GM19025 (cell line): ENCODE measurements at regions not wholly inside any gene's neighbourhood (a gene's known extent, or its start where the extent isn't known, plus 50 kb on each side); places are given as distances from the start of the nearest gene placed in this dataset.
"Not testable (repeated sequence)": the region's sequence is repeated elsewhere in the genome, so short reads cannot be mapped to it uniquely, and the experiment has no call there.

Source experiments
- ATAC-seq: cut with Tn5 transposase; IDR thresholded peaks from one replicate; pipeline ENCODE4 v1.9.1; 2021; ENCODE audit warnings: mild to moderate bottlenecking, low read depth, moderate library complexity; ENCODE audit not compliant: unreplicated experiment

DNA sequence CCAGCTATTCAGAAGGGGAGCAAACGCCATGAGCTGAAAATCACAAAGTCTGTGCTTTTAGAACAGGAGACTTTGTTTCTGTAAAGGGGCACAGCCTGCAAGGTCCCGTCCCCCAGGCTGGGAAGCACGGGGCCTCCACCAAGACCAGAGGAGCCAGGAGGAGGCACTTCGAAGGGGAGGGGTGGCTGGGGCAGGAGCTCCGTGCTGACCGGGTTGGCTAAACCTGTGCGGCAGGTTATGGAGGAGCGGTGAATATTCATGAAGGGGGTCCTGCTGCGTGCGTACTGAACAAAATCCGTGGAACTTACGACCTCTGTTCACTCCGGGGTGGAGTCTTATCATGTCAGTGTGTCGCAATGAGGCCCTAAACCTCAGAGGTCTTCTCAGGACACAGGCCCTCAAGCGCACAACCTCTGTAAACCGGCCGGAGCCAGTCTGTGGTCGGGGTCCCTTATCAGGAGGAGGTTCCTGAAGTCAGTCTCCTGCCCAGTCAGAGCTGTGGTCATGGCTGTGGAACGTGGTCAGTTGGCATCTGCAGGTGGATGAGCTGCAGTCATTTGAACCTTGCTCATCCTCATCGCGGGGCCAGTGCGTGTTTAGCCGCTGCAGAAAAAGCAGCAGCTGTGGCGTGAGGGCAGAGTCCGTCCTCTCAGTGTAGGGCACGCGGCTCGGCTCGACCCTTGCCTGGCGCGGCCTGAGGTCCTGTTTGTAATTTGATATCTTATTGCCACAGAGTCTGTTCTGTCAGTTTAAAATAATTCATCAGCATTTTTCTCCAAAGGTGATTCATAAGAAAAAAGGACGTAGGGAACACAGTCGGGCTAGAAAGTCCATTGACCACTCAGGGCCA is 5507.7 kb upstream of the TPTE start:
- ATAC-seq: not testable (repeated sequence)

DNA sequence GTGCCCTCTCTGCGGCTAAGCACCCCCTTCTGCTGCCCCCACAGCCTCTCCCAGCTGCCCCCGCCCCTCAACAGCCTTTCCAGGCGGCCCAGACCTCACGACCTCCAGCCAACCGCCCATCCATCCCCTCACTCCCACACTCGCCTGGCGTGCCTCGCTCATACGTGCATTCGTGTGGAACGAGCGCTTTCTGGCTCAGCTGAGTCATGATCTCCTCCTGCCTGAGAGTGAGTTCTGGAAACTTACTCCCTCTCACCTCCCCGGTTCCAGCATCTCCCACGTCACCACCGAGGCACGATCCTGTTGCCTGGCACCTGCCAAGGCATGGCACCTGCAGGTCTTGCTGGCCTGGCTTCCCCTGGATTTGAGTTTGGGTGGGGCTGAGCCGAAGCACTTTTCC is 5506.2 kb upstream of the TPTE start:
- ATAC-seq: not testable (repeated sequence)

DNA sequence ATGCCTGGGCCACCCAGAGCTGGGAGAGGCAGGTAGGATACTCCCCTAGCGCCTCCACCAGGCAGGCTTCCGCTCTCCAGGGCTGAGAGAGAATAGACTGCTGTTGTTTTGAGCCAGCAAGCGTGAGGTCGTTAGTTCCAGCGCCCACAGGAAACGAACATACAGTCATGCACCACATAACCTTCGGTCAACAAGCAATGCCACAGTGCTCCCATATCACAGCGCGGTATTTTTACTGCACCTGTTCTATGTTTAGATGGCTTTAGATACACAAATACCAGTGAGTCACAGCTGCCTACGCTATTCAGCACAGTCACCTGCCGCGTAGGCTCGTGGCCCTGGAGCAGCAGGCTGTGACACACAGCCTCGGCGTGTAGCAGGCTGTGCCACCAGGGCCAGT is 5502.3 kb upstream of the TPTE start:
- peak; percentile 42 for ATAC-seq

DNA sequence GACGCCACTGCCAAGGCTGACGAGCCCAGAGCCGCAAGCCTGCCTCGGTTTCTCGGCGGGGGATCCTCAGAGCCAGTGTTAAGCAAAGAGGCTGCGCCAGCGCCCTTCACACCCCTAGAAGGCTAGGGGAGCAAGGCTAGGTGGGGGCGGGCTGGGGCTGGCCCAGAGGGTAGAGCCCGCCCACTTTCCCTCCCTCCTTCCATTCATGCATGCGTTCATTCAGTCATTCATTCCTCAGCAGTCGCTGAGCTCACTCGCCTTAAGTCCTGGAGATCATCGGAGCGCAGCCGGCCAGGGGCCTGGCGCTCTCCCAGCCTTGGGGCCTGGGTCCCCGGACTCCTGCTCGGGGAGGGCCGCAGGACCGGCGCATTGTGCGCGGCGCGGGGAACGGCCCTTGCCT is 5499.6 kb upstream of the TPTE start:
- ATAC-seq: peak; percentile 42

DNA sequence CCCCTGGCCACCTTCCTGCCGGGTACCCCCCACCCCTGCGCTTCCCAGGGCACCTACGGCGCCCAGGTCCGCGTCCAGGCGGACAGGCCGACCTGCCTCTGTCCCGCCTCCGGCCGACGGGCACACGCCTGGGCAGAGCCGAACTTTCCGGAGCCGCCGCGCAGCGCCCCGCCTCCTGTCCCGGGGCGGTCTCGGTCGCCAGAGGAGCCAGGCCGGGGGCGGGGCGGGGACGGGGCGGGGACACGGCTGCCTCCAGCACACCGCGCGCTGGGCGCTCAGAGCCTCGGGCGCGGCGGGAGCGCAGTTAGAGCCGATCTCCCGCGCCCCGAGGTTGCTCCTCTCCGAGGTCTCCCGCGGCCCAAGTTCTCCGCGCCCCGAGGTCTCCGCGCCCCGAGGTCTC is 5499.1 kb upstream of the TPTE start:
- ATAC-seq: peak; percentile 35

DNA sequence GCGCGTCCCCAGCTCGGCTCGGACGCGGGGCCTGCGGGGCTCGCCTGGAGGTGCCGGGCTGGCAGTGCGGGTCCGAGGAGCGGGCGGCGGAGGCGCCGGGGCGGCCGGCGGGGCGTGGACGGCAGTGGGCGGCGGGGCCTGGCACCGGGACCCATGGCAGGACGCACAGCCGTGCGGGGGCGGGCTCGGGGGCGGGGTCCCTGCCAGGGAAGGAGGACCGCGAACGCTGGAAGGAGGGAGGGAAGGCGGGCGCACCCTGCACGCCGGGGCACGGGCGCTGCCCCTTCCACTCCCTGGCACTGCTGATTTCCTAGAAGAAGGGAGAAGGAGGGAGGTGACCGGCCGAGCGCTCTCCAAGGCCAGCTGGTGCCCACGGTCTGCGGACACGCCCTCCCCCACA is 5498.6 kb upstream of the TPTE start:
- not testable (repeated sequence) for ATAC-seq

DNA sequence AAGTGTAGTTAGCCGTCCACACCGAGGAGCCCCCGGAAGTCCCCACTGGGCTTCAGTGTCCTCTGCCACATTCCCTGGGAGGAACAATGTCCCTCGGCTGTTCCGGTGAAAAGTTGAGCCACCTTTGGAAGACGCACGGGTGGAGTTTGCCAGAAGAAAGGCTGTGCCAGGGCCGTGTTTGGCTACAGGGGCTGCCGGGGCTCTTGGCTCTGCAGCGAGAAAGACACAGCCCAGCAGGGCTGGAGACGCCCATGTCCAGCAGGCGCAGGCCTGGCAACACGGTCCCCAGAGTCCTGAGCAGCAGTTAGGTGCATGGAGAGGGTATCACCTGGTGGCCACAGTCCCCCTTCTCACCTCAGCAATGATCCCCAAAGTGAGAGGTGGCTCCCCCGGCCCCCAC is 5486.2 kb upstream of the TPTE start:
- ATAC-seq: not testable (repeated sequence)

DNA sequence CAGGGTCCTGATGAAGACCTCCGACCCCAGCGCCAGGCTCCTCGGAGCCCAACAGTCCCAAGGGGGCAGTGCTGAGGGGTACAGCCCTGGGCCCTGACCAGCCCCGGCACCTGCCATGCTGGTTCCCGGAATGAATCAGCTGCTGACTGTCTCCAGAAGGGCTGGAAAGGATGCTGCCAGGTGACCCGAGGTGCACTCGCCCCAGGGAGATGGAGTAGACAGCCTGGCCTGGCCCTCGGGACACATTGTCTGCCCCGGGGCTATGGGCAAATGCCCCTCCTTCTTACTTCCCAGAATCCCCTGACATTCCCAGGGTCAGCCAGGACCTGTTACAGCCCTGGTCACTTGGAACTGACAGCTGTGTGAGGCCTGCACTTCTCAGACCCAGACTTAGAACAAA is 5485.8 kb upstream of the TPTE start:
- not testable (repeated sequence) for ATAC-seq

DNA sequence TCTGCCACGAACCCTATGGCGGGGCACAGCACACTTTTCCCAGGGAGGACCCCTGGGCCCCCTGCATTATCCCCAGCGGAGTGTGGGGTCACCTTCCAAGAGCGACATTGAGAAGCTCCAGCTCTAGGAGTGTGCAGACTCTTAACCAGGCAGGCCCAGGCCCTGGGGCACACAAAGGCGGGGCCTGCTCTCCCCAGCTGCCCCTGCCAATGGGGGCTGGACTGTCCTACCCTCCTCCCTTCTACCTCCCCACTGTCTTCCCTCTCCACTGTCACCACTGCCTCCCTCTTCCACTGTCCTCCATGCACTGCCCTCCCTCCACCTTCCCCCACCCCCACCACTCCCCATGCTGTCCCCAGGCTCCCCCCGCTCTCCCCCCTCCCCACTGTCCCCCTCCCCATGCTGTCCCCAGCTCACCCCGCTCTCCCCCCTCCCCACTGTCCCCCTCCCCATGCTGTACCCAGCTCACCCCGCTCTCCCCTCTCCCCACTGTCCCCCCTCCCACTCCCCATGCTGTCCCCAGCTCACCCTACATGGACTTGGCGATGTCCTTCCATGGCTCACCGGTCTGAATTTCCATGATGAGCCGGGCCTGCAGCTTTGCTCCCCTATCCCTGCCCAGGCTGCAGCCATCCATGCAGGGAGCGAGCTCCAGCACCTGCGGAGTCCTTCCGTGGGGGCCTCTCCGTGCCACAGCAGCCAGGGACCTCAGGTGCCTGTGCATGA is 5483.6 kb upstream of the TPTE start:
- ATAC-seq: not testable (repeated sequence)

DNA sequence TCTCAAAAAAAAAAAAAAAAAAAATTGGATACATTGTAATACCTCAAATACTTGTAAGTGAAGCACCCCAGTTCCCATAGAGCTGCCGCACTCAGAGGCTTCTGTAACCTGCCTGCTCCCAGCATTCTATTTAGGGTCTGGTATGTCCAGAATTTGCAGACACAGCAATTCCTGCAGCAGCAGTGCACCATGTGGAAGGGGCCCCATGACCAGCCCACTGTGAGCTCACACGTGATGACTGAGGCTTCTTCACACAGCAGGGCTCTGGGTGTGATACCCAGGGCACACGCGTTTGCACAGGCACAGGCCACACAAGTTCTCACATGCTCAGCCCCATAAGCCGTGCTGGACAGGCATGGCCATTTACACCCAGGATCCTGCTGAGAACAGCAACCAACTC is 5481.5 kb upstream of the TPTE start:
- ATAC-seq: not testable (repeated sequence)

DNA sequence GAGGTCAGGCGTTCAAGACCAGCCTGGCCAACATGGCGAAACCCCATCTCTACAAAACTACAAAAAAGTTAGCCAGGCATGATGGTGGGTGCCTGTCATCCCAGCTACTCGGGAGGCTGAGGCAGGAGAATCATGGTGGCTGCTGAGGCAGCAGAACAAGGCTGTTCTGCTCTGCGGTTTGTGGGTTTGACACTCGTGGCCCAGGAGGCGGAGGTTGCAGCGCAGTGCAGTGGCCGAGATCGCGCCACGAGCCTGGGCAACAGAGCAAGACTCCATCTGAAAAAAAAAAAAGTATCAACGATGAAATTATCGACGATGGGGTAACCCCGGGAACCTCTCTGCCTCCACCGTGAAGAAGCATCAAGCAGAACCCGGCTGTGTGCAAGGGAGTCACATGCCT is 5478.8 kb upstream of the TPTE start:
- ATAC-seq: not testable (repeated sequence)

DNA sequence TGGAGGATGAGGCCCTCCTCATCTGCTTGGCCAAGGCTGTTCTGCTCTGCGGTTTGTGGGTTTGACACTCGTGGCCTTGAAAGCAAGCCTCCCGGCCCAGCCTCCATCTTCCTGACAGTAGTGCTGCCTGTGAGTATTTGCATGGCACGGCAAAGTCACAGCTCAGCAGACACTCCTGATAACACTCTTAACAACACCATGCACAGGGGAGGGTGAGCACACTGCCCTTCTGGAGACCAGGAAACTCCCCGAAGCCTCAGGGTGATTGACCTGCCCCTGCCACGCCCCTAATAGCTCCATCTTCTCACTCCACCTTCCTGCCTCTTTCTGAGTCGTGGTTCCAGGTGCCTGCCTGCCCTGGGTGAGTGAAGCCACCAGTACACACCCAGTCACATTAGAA is 5476.6 kb upstream of the TPTE start:
- ATAC-seq: not testable (repeated sequence)

DNA sequence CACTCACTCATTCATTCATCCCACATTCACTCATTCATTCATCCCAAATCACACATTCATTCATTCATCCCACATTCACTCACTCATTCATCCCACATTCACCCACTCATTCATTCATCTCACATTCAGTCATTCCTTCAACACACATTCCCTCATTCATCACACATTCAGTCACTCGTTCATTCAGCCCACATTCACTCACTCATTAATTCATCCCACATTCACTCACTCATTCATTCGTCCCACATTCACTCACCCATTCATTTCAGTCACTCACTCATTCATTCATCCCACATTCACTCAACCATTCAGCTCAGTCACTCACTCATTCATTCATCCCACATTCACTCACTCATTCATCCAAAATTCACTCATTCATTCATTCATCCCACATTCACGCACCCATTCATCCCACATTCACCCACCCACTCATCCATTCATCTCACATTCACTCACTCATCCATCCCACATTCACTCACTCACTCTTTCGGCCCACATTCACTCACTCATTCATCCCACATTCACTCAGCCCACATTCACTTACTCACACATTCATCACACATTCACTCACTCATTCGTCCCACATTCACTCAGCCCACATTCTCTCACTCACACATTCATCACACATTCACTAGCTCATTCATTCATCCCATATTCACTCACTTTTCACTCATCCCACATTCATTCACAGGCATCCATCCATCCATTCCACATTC is 5469.9 kb upstream of the TPTE start:
- ATAC-seq: not testable (repeated sequence)

DNA sequence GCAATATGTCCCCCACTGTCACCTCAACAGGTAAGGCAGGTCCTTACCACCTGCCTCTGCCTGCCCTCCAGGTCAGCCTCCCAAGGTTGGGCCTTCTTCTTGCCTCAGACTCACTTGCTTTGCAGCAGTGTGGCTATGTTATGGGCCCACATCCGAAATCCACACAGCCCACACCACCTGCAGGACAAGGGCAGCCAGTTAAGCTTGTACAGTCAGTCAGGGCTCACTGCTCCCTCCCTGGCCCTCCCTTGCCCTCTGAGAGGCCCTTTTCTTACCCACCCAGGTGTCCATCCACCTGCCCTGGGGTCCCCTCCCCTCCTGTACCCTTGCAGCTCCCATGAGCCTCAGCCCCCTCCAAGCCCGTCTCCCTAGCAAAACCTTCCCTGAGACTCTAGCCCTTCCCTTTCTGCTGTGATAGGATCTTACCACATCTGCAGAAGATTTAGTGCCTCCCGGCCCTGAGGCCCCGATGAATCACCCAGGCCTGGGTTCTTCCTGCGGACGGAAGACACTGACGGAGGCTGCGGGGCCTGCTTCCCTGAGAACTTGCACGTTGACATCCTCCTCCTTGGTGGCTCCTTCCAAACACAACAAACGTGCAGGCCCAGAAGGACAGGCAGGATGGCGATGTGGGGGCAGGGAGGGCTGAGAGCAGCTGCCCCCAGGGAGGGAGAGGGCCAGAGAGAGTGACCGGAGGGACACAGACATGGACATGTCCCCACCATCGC is 5466.2 kb upstream of the TPTE start:
- not testable (repeated sequence) for ATAC-seq

DNA sequence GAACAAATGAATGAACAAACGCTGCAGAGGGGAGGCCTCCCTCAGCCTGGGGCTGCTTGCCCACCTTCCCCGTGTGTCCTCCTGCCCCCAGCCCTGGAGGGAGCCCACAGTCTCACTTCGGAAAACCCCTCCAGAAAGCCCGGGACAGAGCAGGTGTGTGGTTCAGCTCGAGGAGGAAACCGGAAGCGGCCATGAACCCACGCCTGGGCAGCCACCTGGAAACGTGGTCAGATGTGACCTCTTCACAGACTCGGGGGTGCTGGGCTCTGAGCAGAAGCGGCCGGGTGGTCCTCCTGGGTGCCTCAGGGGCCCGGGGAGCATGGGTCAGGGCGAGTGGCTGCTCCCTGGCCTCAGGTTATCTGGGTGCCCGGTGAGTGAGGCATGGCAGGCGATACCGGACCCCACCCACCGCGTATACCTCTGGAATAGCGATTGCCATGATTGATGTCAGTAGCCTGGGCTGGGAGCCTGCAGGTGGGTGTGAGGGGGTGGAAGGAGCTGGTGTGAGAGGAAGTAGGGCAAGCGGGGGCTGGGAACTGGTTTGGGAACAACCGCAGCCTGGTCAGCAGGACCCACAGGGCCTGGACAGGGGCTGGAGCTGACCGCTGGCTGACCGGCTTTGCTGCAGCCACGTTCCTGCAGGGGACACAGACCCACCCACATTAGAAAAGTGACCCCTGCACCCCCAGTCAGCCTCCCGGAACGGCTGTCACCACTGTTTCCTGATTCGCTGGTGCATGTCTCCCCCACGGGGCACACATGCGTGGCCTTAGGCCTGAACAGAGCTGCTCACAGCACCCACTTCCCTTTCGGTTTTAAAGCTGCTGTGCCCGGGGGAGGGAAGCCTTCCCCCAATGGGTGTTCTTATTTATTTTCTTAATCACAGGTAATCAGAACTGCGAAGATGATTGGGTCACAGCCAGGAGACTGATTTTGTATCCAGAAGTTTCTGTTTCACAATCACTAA is 5465.1 kb upstream of the TPTE start:
- peak; percentile 58 for ATAC-seq

DNA sequence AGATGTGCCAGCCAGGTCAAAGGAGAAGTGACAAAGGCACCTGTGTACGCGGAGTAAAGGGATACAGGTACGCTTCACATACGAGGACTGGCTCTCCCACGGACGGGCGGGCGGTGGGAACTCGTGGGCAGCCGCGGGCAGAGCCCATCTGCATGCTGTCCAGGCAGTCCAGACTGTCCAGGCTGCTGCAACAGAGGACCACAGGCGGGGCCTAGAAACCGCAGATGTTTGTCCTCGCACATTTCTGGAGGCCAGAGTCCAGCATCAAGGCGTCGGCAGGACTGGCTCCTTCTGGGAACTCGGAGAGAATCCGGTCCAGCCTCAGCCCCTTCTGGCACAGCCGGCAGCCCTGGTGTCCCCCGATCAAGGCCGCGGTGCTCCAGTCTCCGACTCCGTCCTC is 5464.3 kb upstream of the TPTE start:
- not testable (repeated sequence) for ATAC-seq

DNA sequence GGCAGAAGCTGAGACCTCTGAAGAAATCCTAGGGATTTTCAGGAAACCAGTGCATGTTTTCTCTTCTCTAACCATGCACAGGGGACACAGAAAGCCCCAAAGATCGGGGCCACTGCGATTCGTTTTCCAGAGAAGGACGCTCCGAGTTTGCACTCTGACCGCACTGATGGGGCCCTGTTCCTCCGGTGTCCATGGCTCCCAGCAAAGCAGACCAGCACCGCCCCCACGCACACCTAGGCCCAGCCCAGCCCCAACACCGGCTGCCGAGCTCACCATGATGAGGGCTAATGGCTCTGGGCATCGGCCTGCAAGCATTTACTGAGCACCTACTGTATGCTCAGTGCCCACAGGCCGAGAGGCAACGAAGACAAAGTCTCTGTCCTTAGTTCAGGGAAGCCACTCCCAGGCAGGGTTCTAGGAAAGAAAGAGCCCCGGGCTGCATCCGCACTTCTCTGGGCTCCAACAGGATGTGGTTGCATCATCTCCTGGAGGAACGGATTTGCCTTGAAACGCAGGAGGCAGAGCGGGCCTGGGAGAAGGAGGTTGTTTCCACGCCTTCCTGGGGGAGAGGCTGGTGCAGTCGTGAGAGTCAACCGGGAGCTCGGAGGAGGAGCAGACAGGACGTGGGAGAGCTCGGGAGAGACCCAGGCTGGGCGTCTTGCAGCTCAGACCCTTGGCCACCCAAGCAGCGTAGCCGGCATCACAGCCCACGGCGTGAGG is 5460.9 kb upstream of the TPTE start:
- ATAC-seq: not testable (repeated sequence)

DNA sequence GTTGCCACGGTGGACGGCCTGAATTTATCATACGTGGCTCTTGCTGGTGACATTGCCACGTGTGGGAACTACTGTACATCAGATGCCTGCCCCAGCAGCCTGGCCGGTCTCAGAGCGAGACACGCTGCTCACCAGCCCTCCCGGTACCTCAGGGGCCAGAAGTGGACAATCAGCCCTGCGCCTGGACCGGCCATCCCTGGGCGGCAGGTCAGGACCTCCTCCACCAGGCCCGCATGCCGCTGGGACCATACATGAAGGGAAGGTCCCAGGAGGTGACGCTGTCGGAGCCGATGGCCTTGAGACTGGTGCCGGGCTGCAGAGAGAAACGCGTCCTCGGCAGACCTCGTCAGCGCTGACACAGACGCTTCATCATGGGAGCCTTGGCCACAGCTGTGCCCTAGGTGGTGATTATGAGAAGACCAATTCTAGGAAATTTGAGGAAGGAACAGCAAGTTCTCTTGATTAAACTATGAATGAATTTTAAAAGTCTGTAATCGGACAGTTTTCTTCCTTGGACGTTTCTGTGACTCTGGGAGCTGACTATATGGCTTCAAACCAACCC is 5456.7 kb upstream of the TPTE start:
- not testable (repeated sequence) for ATAC-seq
